Endothelial cell (in vitro differentiated cells): ENCODE measurements at regions not wholly inside any gene's neighbourhood (a gene's known extent, or its start where the extent isn't known, plus 50 kb on each side); places are given as distances from the start of the nearest gene placed in this dataset.
"Not testable (repeated sequence)": the region's sequence is repeated elsewhere in the genome, so short reads cannot be mapped to it uniquely, and the experiment has no call there.

Source experiments
- DNase-seq: peaks from one replicate; pipeline ENCODE4 v3.0.0; 2021; ENCODE audit warnings: low spot score
- H3K27ac Mint-ChIP-seq: one replicate; pipeline ENCODE4 v1.8.0; 2021; ENCODE audit warnings: mixed read lengths, inconsistent platforms; ENCODE audit not compliant: unreplicated experiment
- H3K27me3 Mint-ChIP-seq: one replicate; pipeline ENCODE4 v1.8.0; 2021; ENCODE audit warnings: mild to moderate bottlenecking, moderate library complexity, mixed read lengths, inconsistent platforms; ENCODE audit not compliant: unreplicated experiment
- H3K36me3 Mint-ChIP-seq: one replicate; pipeline ENCODE4 v1.8.0; 2021; ENCODE audit warnings: mild to moderate bottlenecking, low read depth, mixed read lengths, inconsistent platforms; ENCODE audit not compliant: unreplicated experiment
- H3K4me1 Mint-ChIP-seq: one replicate; pipeline ENCODE4 v1.8.0; 2021; ENCODE audit warnings: mild to moderate bottlenecking, mixed read lengths, inconsistent platforms; ENCODE audit not compliant: unreplicated experiment
- H3K4me3 Mint-ChIP-seq: one replicate; pipeline ENCODE4 v1.8.0; 2021; ENCODE audit warnings: mild to moderate bottlenecking, mixed read lengths, inconsistent platforms; ENCODE audit not compliant: unreplicated experiment
- H3K9me3 Mint-ChIP-seq: one replicate; pipeline ENCODE4 v1.8.0; 2021; ENCODE audit warnings: mixed read lengths, inconsistent platforms; ENCODE audit not compliant: unreplicated experiment
- TF ChIP-seq, protein P1 (sequence below): fragments of 200-600 bp; sonication (generic); IDR thresholded peaks from one replicate; pipeline ENCODE4 v1.5.0; 2021; ENCODE audit warnings: antibody characterized with exemption; ENCODE audit not compliant: unreplicated experiment

- DNase-seq: no peak
- Mint-ChIP-seq H3K27ac (no peak overlapping the region), H3K36me3 (no peaks in the 10 kb centered on the region), H3K27me3 (peaks cover 1% of the 10 kb centered on the region), H3K4me1 (no peaks in the 10 kb centered on the region), H3K9me3 (no peaks in the 10 kb centered on the region), H3K4me3 (no peak overlapping the region)
- TF ChIP-seq, protein P1, sequence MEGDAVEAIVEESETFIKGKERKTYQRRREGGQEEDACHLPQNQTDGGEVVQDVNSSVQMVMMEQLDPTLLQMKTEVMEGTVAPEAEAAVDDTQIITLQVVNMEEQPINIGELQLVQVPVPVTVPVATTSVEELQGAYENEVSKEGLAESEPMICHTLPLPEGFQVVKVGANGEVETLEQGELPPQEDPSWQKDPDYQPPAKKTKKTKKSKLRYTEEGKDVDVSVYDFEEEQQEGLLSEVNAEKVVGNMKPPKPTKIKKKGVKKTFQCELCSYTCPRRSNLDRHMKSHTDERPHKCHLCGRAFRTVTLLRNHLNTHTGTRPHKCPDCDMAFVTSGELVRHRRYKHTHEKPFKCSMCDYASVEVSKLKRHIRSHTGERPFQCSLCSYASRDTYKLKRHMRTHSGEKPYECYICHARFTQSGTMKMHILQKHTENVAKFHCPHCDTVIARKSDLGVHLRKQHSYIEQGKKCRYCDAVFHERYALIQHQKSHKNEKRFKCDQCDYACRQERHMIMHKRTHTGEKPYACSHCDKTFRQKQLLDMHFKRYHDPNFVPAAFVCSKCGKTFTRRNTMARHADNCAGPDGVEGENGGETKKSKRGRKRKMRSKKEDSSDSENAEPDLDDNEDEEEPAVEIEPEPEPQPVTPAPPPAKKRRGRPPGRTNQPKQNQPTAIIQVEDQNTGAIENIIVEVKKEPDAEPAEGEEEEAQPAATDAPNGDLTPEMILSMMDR: no peak
Measured at GRCh38 chr7:96824686-96825085, 115.0 kb upstream of the SEM1 start.

DNA sequence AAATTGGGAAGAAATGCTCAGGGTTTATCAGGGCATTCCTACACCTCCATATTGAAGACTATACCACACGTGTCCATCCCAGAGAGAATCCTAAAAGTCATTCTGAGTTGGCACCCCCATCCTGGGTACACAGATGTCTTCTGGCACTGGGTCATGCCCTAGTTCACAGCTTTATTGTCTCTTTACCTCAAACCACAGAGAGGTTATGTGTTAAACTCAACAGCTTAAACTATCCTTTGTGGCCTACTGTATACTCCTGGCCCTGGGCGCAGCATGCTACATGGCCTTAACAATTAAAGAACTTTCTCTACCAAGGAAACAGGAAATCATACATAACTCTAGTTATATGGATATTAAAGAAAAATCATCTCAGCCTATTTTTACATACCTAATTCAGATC lies 115.6 kb upstream of the SEM1 start:
- Mint-ChIP-seq H3K36me3 (no peaks in the 10 kb centered on the region), H3K4me3 (no peak overlapping the region), H3K27me3 (peaks cover 2% of the 10 kb centered on the region), H3K9me3 (no peaks in the 10 kb centered on the region), H3K27ac (no peak overlapping the region), H3K4me1 (no peaks in the 10 kb centered on the region)
- TF ChIP-seq, protein P1: no peak
- no peak for DNase-seq

DNA sequence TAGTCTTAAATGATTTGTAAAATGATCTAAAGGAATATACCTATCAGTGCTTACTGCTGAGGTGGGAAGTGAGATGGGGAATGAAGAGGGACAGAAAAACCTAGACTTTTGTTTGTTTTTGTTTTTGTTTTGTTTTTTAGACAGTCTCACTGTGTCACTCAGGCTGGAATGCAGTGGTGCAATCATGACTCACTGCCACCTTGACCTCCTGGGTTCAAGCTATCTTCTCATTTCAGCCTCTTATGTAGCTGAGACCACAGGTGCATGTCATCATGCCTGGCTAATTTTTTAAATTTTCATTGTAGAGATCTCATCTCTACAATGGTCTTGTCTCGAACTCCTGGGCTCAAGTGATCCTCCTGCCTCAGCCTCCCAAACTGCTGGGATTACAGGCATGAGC lies 116.4 kb upstream of the SEM1 start:
- TF ChIP-seq, protein P1: no peak
- H3K27me3 Mint-ChIP-seq: peaks cover 2% of the 10 kb centered on the region
- no peaks in the 10 kb centered on the region for H3K9me3 Mint-ChIP-seq
- H3K4me3 Mint-ChIP-seq: no peak overlapping the region
- no peaks in the 10 kb centered on the region for H3K36me3 Mint-ChIP-seq
- no peaks in the 10 kb centered on the region for H3K4me1 Mint-ChIP-seq
- H3K27ac Mint-ChIP-seq: no peak overlapping the region
- no peak for DNase-seq

- Mint-ChIP-seq H3K4me1 (no peaks in the 10 kb centered on the region), H3K36me3 (no peaks in the 10 kb centered on the region), H3K4me3 (no peak overlapping the region), H3K27me3 (peaks cover 2% of the 10 kb centered on the region), H3K9me3 (no peaks in the 10 kb centered on the region), H3K27ac (no peak overlapping the region)
- DNase-seq: peak; percentile 4
- TF ChIP-seq, protein P1: no peak
Measured at GRCh38 chr7:96827701-96828100, 118.1 kb upstream of the SEM1 start.

- not testable (repeated sequence) for H3K4me3 Mint-ChIP-seq, H3K36me3 Mint-ChIP-seq, H3K4me1 Mint-ChIP-seq, H3K9me3 Mint-ChIP-seq, H3K27me3 Mint-ChIP-seq, H3K27ac Mint-ChIP-seq, DNase-seq
Measured at GRCh38 chr7:96829121-96829520, 119.5 kb upstream of the SEM1 start.

GRCh38 chr7:96831446-96831845 lies 121.8 kb upstream of the SEM1 start:
- peaks cover 2% of the 10 kb centered on the region for H3K27me3 Mint-ChIP-seq
- no peaks in the 10 kb centered on the region for H3K36me3 Mint-ChIP-seq
- TF ChIP-seq, protein P1: no peak
- no peak overlapping the region for H3K27ac Mint-ChIP-seq
- DNase-seq: no peak
- H3K9me3 Mint-ChIP-seq: no peaks in the 10 kb centered on the region
- no peaks in the 10 kb centered on the region for H3K4me1 Mint-ChIP-seq
- H3K4me3 Mint-ChIP-seq: no peak overlapping the region
